ENCODE measurements at regions not wholly inside any gene's neighbourhood (a gene's known extent, or its start where the extent isn't known, plus 50 kb on each side); places are given as distances from the start of the nearest gene placed in this dataset.

GRCh38 chr7:67989142-67989541, 992.5 kb downstream of the TYW1 start:
- Histone ChIP-seq H3K18ac (ENCODE audit: low read depth, low read length) (no peak overlapping the region), H3K9ac (ENCODE audit: low read depth, low read length) (no peak overlapping the region), H3K79me1 (ENCODE audit: low read depth in 1 of 2, low read length in 2 of 2) (no peaks in the 10 kb centered on the region), H3K4me1 (ENCODE audit: control insufficient read depth, insufficient read depth, low read length) (no peaks in the 10 kb centered on the region), H2BK5ac (ENCODE audit: low read depth, low read length, poor library complexity, severe bottlenecking) (no peak overlapping the region), H2AK9ac (replicated peaks; ENCODE audit: low read depth, low read length, poor library complexity) (no peak overlapping the region), H4K5ac (ENCODE audit: low read depth, low read length) (no peak overlapping the region), H3K27ac (ENCODE audit: insufficient read depth, low read length) (no peak overlapping the region), H3K4ac (ENCODE audit: low read depth, low read length) (no peak overlapping the region), H3K36me3 (ENCODE audit: control insufficient read depth, insufficient read depth, low read length) (no peaks in the 10 kb centered on the region), H3K23ac (ENCODE audit: low read depth, low read length) (no peak overlapping the region), H3K9me1 (ENCODE audit: insufficient read depth, low read length) (no peaks in the 10 kb centered on the region), H2AK5ac (ENCODE audit: low read depth, low read length) (no peak overlapping the region), H3K56ac (ENCODE audit: extremely low read depth, insufficient read depth, low read length) (no peak overlapping the region), H2AFZ (replicated peaks; ENCODE audit: low read length, poor library complexity) (no peak overlapping the region), H3K4me3 (ENCODE audit: insufficient read depth, low read depth, low read length) (no peak overlapping the region), H4K20me1 (ENCODE audit: insufficient read depth, low read length) (no peaks in the 10 kb centered on the region), H3K27me3 (ENCODE audit: control insufficient read depth, insufficient read depth, low read length) (no peaks in the 10 kb centered on the region), H2BK120ac (ENCODE audit: low read depth, low read length) (no peak overlapping the region), H3K9me3 (ENCODE audit: control insufficient read depth, insufficient read depth, low read length) (peaks cover 4% of the 10 kb centered on the region; the same call in 1 of the 2 replicates), H4K8ac (ENCODE audit: low read depth in 2 of 2, low read length in 2 of 2) (no peak overlapping the region), H2BK15ac (ENCODE audit: low read depth, low read length) (no peak overlapping the region), H3K4me2 (ENCODE audit: low read depth, low read length) (no peak overlapping the region), H3K14ac (replicated peaks; ENCODE audit: low read depth, low read length) (no peak overlapping the region), H2BK20ac (ENCODE audit: low read depth, low read length) (no peak overlapping the region), H4K91ac (ENCODE audit: insufficient read depth, low read depth, low read length) (no peak overlapping the region)
- BruUV-seq (replicated peaks), result no TSS peak
- in situ Hi-C loops (cut with MboI; ENCODE audit: low sequenced_read_pairs), result no loop called here
- ATAC-seq (ENCODE audit: low read depth), result no peak
- ChIA-PET CTCF (interaction anchor here (0.5 kb wide), 1 partner anchor 66 kb away, joined by 4 read pairs; no protein-coding TSS in a partner anchor), POLR2A (ENCODE audit: unreplicated experiment) (no interaction called here)
- DNase-seq, result no peak
- TF ChIP-seq RFX5 (IDR thresholded peaks at IDR 0.05; ENCODE audit: low read depth, low read length) (no peak), MXI1 (IDR thresholded peaks at IDR 0.05; ENCODE audit: borderline replicate concordance, low read depth, low read length) (no peak), POLR2A (IDR thresholded peaks at IDR 0.05; ENCODE audit: low read depth, low read length) (no peak), NFE2L2 (IDR thresholded peaks at IDR 0.05; ENCODE audit: low read depth, low read length) (no peak), ELK1 (IDR thresholded peaks at IDR 0.05; ENCODE audit: borderline replicate concordance, low read depth, low read length) (no peak)
- intact Hi-C loops (cut with micrococcal nuclease), result no loop called here
- dilution Hi-C loops (cut with HindIII; ENCODE audit: low sequenced_read_pairs, unreplicated experiment), result no loop called here
- no CpG with 5 or more reads among the region's 4 CpGs for WGBS, 2 experiments (ENCODE audit: extremely low coverage in 2 of 2, insufficient read length in 1 of 2)

All from IMR-90 (cell line).